Right lobe of liver (tissue), 6 donors: ENCODE measurements at regions not wholly inside any gene's neighbourhood (a gene's known extent, or its start where the extent isn't known, plus 50 kb on each side); places are given as distances from the start of the nearest gene placed in this dataset.

Experiments
- ATAC-seq, 4 donors: fragments of 200-7000 bp; cut with Tn5 transposase; one replicate each; pipeline ENCODE4 v1.9.1; 2020; ENCODE audit warnings: mild to moderate bottlenecking in 4 of 4, moderate library complexity in 4 of 4
- DNase-seq, 3 donors: peaks; one replicate each; pipeline ENCODE4 v3.0.0-alpha.2; 2020
- H3K27ac ChIP-seq, 3 donors: fragments of 200-600 bp; one replicate each; pipeline ENCODE4 v1.8.0; 2022
- H3K27me3 ChIP-seq, 2 donors: fragments of 200-600 bp; one replicate each; pipeline ENCODE4 v1.8.0; 2022
- H3K36me3 ChIP-seq, 4 donors: fragments of 200-600 bp; sonication (generic) in 1 of 4; one replicate each; pipeline versions ENCODE4 v1.5.1 to v1.8.0; 2017 to 2022; ENCODE audit warnings: control low read depth in 1 of 4
- H3K4me1 ChIP-seq, 4 donors: fragments of 200-600 bp; sonication (generic) in 1 of 4; one replicate each; pipeline versions ENCODE4 v1.5.1 to v1.8.0; 2017 to 2022; ENCODE audit warnings: control low read depth in 1 of 4
- H3K4me3 ChIP-seq, 3 donors: fragments of 200-600 bp; one replicate each; pipeline ENCODE4 v1.8.0; 2022
- H3K9me3 ChIP-seq, 4 donors: fragments of 200-600 bp; sonication (generic) in 1 of 4; one replicate each; pipeline versions ENCODE4 v1.5.1 to v1.8.0; 2017 to 2022; ENCODE audit warnings: control low read depth in 1 of 4
- CTCF ChIP-seq, 4 donors: fragments of 200-600 bp in 3 of 4; fragments of 450-650 bp in 1 of 4; IDR thresholded peaks; one replicate each; pipeline versions ENCODE4 v1.5.1 to v1.8.0; 2016 to 2022; ENCODE audit warnings: antibody characterized with exemption in 4 of 4, mild to moderate bottlenecking in 2 of 4
- POLR2A ChIP-seq: fragments of 450-650 bp; IDR thresholded peaks from one replicate; pipeline ENCODE4 v1.6.1; 2017; ENCODE audit warnings: antibody characterized with exemption, mild to moderate bottlenecking
- WGBS: methylation state at CpG from one replicate; pipeline ENCODE4 v1.1.6; 2018; ENCODE audit warnings: low coverage, low lambda C conversion rate; ENCODE audit not compliant: insufficient coverage; ENCODE audit errors: missing lambda C conversion rate; 5-methylcytosine and 5-hydroxymethylcytosine counted together
- intact Hi-C, 2 donors: fragments of 100-400 bp; cut with DNase I; formaldehyde crosslinking; loops; one replicate each; pipeline versions ENCODE4 v1.11.2 to v1.14.1; 2022
- donor health status: DM: no; HTN: yes; CAD: no.
- donor health status: DM: no; HTN: no; CAD: no.
- donor health status: DM: no; HTN: no; CAD: no.
- donor health status: DM: no; HTN: yes; CAD: no.
- donor health status: DM: no; HTN: yes; CAD: no.

DNA sequence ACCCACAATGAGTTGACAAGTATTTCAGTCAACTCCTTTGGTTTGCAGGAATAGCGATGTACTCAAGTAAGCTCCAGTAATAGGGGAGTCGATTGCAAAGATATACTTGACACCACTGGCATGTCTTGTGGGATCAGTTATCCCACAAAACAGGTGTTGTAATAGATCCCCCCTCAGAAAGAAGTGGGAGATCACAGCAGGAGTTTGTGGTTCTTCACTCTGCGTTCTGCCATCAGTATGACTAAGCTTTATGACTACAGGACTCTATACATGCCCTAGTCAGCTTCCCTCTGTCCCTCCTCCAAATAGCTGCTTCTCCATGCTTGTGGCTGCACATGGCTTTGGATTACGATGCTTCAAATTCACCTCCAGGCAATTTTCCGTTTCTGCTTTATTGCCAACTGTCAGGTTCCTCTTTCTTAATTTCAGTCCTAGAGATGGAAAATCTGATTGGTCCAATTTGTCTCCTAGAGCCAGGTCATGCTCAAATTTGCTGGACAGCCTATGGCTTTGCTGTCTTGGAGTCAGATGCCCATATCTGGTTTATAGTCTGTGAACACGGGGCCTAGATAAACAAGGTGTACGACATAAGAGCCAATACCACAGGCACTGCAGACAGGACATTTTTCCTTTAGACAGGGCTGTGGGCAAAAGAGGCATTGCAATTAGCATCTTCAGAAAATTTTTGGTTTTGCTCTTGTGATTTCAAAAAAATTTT, 221.7 kb downstream of the PAX3 start:
- H3K9me3 ChIP-seq = no peaks in the 10 kb centered on the region
- H3K27me3 ChIP-seq = peaks cover 0 to 12% of the 10 kb centered on the region in 2 donors
- intact Hi-C loops = no loop called here
- no peaks in the 10 kb centered on the region for H3K36me3 ChIP-seq
- no peak overlapping the region for H3K4me3 ChIP-seq
- no peaks in the 10 kb centered on the region for H3K4me1 ChIP-seq
- TF ChIP-seq CTCF (IDR thresholded peaks at IDR 0.05) (no peak), POLR2A (no peak)
- DNase-seq (no peak), ATAC-seq (no peak)
- no peak overlapping the region for H3K27ac ChIP-seq
- WGBS = 49% methylated on average over 4 of the region's 7 CpGs

GRCh38 chr2:222074674-222075073, 224.1 kb downstream of the PAX3 start:
- Histone ChIP-seq H3K9me3 (no peaks in the 10 kb centered on the region), H3K27me3 (peaks cover 0 to 6% of the 10 kb centered on the region in 2 donors), H3K4me1 (no peaks in the 10 kb centered on the region), H3K27ac (no peak overlapping the region), H3K36me3 (no peaks in the 10 kb centered on the region), H3K4me3 (no peak overlapping the region)
- TF ChIP-seq POLR2A (no peak), CTCF (IDR thresholded peaks at IDR 0.05) (no peak)
- WGBS = 15% methylated on average over 2 of the region's 2 CpGs
- DNase-seq (no peak), ATAC-seq (no peak)
- intact Hi-C loops = no loop called here

GRCh38 chr2:222071911-222072310, 226.9 kb downstream of the PAX3 start:
- ATAC-seq (no peak), DNase-seq (no peak)
- H3K36me3 ChIP-seq = no peaks in the 10 kb centered on the region
- H3K4me3 ChIP-seq = no peak overlapping the region
- no peaks in the 10 kb centered on the region for H3K9me3 ChIP-seq
- no peak for TF ChIP-seq CTCF (IDR thresholded peaks at IDR 0.05)
- TF ChIP-seq POLR2A = no peak
- H3K27ac ChIP-seq = no peak overlapping the region
- intact Hi-C loops = no loop called here
- H3K4me1 ChIP-seq = no peaks in the 10 kb centered on the region
- WGBS = 80% methylated on average over 2 of the region's 2 CpGs
- peaks cover 0 to 6% of the 10 kb centered on the region in 2 donors for H3K27me3 ChIP-seq

- no peak overlapping the region for H3K4me3 ChIP-seq
- H3K9me3 ChIP-seq = no peaks in the 10 kb centered on the region
- H3K27ac ChIP-seq = no peak overlapping the region
- 92% methylated on average over 2 of the region's 2 CpGs for WGBS
- H3K36me3 ChIP-seq = no peaks in the 10 kb centered on the region
- intact Hi-C loops = no loop called here
- DNase-seq (no peak), ATAC-seq (no peak)
- no peaks in the 10 kb centered on the region for H3K4me1 ChIP-seq
- no peaks in the 10 kb centered on the region for H3K27me3 ChIP-seq
- no peak for TF ChIP-seq POLR2A
- TF ChIP-seq CTCF (IDR thresholded peaks at IDR 0.05) = no peak
Observed at GRCh38 chr2:222064286-222064685, 234.5 kb downstream of the PAX3 start.
